Activated CD8-positive, alpha-beta memory T cell treated with anti-CD3 and anti-CD28 coated beads for 24 hours (primary cell): ENCODE measurements at regions not wholly inside any gene's neighbourhood (a gene's known extent, or its start where the extent isn't known, plus 50 kb on each side); places are given as distances from the start of the nearest gene placed in this dataset.

Experiments
- DNase-seq: peaks from one replicate; pipeline ENCODE4 v3.0.0-alpha.2; 2020

DNA sequence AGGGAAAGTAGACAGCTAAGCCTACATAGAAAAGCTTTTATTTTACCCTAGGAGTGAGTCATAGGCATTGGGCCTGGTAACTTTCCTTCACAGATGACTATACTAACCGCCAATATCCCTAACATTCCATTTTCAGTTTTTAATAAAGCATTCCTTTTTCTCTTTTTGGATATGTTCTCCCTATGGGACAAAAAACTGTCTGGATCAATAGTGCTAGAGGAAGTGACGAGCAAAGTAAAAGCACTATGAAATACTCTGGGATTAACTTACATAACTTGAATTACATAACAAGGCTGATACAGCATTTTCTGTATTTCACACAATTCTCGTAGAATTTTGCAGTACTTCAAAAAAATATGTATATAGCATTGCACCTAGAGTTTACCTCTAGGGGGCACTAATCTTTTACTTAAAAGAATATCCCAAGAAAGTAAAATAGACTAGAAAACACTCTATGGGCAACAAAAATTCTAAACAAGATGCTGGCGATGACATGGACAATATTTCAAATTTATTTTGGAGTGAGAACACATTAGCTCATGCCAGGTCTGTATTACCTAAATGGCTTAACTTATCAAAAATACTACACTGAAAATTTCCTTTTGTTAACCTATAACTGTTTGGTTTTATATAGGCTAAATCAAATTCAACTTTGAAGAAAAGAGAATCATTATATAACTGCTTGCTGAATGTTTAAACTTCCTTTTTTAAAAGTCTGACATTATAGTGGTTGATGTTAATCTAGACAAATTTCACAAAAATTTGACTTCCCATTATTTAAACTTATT lies 66.3 kb upstream of the DST start:
- DNase-seq = no peak

DNA sequence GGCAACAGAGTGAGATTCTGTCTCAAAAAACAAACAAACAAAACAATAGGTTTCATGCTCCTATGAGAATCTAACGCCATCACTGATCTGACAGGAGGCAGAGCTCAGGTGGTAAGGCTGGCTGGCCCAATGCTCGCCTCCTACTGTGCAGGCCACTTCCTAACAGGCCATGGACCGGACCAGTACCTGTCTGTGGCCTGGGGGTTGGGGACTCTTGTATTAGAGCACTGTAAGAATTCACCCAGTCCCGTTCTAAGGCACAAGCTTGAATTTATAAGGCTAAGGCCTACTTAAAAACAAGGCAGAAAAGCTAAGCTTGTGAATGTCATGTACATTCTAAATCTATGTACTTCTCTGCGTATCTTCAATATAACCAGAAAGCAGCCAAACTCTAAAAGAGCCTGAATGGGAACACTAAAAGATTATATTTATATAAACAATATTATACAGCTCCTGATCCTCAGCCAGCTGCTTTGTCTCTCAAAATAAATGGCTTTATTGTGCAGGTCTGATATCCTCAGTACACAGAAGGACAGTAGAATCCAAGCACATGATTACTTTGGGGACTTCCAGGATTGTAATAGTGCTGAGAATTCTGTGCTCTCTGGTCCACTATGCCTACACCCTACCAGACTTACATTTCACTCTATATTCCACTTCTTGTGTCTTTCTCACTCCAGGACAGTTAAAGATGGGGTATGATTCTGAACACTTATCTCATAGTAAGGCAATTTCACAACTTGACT lies 64.5 kb upstream of the DST start:
- no peak for DNase-seq

DNA sequence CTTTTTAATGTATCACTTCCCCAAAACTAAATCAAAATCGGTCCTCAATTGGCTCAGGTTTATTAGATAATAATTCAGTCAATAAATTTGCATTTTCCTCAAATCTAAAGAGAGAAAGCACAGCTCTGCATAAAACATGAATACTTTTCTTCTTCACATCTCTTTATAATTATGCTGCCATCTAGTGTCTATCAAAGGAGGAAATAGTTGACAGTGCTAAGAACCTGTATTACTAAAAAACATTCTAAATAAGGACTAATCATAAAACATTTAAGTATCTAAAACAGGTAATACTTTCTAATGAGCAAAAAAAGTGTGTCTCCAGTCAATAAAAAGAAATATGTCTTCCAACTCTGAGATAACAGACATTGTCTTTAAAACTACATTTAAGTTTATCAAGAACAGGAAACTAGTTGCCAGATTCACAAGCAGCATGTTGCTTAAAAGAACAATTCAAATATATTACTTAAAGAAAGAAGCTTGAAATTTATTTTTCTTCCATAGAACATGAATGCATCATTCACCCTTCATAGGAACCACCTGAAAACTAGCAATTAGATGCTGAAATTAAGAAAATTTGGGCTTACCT lies 56.5 kb upstream of the DST start:
- no peak for DNase-seq

DNA sequence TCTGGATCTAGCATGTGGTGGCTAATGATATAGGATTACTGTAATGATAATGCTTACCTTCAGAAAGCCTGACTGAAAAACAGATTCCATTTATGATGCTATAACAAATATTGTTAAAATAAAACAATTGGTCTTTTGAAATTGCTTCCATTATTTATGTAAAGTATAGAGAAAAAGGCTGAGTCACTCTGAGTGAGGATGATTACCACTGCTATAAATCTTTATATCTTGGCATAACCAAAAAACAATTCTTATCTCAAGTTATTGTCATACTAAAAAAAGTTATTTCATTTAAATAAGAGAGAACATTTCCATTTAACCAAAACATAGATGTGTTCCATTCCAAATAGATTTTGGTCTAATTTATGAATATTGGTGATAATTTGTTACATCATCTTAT lies 53.0 kb upstream of the DST start:
- no peak for DNase-seq

DNA sequence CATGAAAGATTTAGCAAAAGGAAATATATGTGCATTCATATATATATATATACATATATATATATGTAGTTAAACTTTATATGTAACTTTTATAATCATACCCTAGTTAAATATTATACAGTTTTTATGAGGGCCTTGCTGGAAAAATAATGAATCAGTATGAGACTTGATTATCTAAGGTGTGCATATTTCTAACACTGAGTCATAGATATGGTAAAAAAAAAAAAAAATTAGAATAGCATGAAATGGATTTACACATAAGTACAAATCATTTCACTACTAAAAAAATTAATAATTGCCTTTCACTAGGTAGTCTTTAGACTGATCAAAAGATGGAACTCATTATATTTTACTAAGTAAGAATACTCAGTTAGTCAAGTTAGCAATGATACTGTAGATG lies 51.3 kb upstream of the DST start:
- DNase-seq = no peak

DNA sequence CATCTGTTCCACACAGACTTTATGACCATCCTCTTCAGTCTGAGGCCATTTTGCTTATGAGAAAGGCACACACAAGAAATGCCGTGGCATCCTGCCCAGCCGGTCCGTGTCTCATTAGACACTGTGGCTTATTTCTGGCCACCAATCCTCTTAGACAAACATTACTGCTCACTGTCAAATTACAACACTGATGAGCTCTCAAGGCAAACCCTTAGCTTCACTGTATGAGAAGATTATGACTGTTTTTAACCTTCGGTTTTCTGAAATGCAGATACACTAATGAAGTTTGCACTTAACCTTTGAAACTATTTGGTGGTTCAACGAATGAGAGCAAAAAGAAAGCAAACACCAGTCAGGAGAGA lies 50.5 kb upstream of the DST start:
- no peak for DNase-seq

DNA sequence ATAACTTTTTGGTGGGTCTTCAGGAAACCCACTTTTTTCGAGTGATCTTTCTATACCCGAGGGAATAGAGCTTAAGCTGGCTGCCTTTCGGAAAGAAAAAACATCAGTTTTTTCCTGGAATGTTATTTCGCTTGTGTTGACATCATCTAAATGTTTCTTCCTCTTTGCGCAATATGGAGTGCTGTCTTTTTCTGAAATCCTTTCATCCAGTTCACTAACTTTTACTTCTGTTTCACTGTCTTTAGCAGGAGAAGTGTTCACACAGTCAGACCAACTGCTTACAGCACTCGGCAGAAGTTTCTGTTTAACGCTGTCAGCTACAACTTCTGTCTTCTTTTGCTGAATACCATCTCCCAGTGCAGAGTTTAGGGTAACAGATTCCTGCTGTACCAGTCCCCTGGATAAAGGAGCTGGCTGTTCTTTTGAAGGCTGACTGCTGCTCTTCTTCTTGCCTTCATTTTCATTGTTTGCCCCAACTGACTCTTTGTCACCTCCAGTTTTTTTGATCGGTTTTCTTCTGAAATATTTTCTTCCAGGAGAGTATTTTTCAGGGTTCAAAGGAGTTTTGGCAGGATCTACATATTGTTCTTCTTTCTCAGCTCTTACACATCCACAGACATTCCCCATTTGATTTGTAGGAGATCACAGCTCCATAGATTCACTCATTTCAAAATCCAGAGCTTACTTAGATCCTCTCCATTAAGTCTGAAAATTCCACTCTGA lies 50.0 kb upstream of the DST start:
- DNase-seq = no peak
